ENCODE measurements at regions not wholly inside any gene's neighbourhood (a gene's known extent, or its start where the extent isn't known, plus 50 kb on each side); places are given as distances from the start of the nearest gene placed in this dataset.

DNA sequence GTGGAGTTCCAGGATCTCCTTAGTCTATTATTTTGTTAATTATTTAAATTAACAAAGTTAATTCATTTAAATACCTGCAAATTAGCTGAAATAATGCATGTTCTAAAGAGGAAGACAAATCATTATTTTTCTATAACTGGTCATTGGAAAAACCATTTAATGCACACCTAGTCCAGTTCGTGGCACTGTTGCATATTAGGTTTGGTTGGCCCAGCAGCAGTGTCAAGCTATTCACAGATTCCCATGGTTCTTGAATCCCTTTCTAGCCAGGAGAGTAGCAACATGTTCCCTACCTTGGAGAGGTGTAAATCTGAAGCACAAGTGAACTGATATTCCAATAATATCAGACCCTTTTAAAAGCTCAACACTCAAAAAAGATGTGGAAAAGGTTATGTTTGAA is 155.2 kb downstream of the TMEM161B start:
- no peak overlapping the region for H3K4me3 ChIP-seq
- no peaks in the 10 kb centered on the region for H3K36me3 ChIP-seq
- DNase-seq (no peak), FAIRE-seq (no peak), ATAC-seq (no peak)
- H3K9me3 ChIP-seq = no peaks in the 10 kb centered on the region
- H3K27me3 ChIP-seq = no peaks in the 10 kb centered on the region
- intact Hi-C loops (cut with DNase I) = no loop called here
- H3K4me1 ChIP-seq = no peaks in the 10 kb centered on the region
- no peak overlapping the region for H3K27ac ChIP-seq
- TF ChIP-seq CTCF (IDR thresholded peaks at IDR 0.05) = no peak
- WGBS, 2 donors = 40 to 42% methylated on average over 1 of the region's 1 CpG

GRCh38 chr5:88109818-88110217 is 158.8 kb downstream of the TMEM161B start:
- Histone ChIP-seq H3K4me3 (no peak overlapping the region), H3K4me1 (no peaks in the 10 kb centered on the region), H3K36me3 (no peaks in the 10 kb centered on the region), H3K27ac (no peak overlapping the region), H3K9me3 (no peaks in the 10 kb centered on the region), H3K27me3 (no peaks in the 10 kb centered on the region)
- no peak for DNase-seq
- ATAC-seq = no peak
- no peak for FAIRE-seq
- WGBS, 2 donors = 65 to 73% methylated on average over 5 of the region's 5 CpGs
- no peak for TF ChIP-seq CTCF (IDR thresholded peaks at IDR 0.05)
- intact Hi-C loops (cut with DNase I) = no loop called here

DNA sequence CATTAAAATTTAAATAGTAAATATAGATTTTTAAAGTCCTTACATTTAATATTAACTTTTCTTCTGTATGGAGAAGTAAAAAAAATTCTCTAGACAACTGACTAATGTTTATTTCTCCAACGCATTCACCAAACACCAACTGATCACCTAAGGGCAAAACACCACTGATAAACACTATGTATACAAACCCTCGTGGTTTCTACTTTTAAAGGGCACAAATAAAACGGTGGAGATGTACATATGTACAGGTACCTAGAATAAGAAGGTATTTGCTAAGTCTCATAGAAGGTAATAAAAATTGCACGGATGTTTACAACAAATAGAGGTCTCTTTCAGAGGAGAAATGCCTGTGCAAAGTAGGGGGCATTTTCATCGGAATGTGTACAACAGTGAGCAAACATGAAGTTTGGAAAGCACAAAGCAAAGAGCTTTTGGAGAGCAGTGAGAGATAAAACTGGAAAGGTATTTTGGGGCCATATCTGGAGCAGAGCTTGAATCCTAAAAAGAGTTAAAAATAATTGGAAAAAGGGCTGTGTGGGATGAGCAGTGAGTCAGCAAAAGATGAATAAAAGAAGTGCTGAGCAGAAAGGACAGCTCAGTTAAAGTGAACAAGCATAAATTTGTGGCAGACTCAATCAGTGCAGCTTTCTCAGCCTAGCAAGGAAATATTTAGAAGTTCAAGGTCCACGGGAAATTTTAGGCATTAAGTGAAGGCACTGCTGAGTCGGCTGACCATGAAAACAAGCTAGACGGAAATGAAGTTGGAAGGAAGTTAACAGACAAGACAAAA is 160.0 kb downstream of the TMEM161B start:
- WGBS, 2 donors = 21 to 23% methylated on average over 8 of the region's 8 CpGs
- Histone ChIP-seq H3K27ac (no peak overlapping the region), H3K4me3 (no peak overlapping the region), H3K36me3 (no peaks in the 10 kb centered on the region), H3K9me3 (no peaks in the 10 kb centered on the region), H3K27me3 (no peaks in the 10 kb centered on the region), H3K4me1 (no peaks in the 10 kb centered on the region)
- intact Hi-C loops (cut with DNase I) = no loop called here
- DNase-seq (no peak), FAIRE-seq (no peak), ATAC-seq (no peak)
- no peak for TF ChIP-seq CTCF (IDR thresholded peaks at IDR 0.05)

DNA sequence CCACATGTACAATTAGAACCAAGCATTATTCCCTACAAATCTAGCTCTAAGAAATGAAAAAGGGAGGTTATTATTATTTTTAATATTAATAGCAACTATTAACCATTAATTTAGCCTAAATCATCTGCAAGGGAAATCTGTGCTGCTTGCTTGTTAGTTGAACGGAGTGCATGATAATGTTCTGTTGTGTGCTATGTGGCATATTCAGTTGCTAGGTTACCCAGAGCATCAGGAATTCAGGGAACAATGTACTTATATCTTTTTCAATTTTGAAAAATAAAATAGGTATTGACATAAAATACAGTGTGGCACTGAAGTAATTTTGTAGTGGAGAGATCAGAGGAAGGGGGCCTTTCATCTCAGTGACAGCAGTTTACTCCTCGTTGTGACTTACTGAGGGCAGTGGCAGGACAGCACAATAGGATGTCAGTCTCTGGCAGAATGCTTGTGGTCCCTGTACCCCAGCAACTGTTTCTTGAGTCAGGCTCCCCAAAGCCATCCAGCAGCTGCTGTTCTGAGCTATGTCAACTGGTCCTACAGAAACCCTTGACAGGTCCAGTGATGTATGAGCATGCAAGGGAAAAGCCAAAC is 173.6 kb downstream of the TMEM161B start:
- Histone ChIP-seq H3K4me1 (no peaks in the 10 kb centered on the region), H3K36me3 (no peaks in the 10 kb centered on the region), H3K4me3 (no peak overlapping the region), H3K9me3 (no peaks in the 10 kb centered on the region), H3K27me3 (peaks cover 0 to 3% (median 0%) of the 10 kb centered on the region in 4 donors), H3K27ac (no peak overlapping the region)
- ATAC-seq (no peak), DNase-seq (no peak), FAIRE-seq (no peak)
- intact Hi-C loops (cut with DNase I) = no loop called here
- TF ChIP-seq CTCF (IDR thresholded peaks at IDR 0.05) = no peak
- 20 to 29% methylated on average over 2 of the region's 2 CpGs for WGBS, 2 donors

DNA sequence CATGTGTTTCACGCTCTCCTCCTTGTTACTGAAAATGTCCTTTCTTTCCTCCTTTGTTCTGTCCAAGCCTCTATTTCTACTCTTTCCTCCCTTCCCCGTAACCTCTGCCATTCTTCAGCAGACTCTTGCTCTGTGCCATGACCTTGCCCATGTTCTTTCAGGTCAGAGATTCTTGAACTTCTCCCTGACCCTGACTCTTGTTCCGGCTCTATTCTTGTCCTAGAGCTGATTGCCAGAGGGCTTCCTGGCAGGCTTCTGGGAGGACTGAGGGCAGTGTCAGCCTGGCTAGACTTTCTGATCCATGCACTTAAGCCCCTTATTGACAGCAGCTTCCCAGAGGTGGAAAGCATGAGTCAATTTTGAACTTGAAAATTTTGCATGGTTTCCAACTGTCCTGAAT is 174.2 kb downstream of the TMEM161B start:
- peaks cover 0 to 3% (median 0%) of the 10 kb centered on the region in 4 donors for H3K27me3 ChIP-seq
- no peaks in the 10 kb centered on the region for H3K9me3 ChIP-seq
- H3K27ac ChIP-seq = no peak overlapping the region
- no peak overlapping the region for H3K4me3 ChIP-seq
- FAIRE-seq (no peak), DNase-seq (no peak), ATAC-seq (no peak)
- H3K4me1 ChIP-seq = no peaks in the 10 kb centered on the region
- TF ChIP-seq CTCF (IDR thresholded peaks at IDR 0.05) = no peak
- no peaks in the 10 kb centered on the region for H3K36me3 ChIP-seq
- intact Hi-C loops (cut with DNase I) = no loop called here
- WGBS, 2 donors = 49% methylated on average over 3 of the region's 3 CpGs

All from pancreas (tissue), 10 donors.